Left lung (tissue), 4 donors: ENCODE measurements at regions not wholly inside any gene's neighbourhood (a gene's known extent, or its start where the extent isn't known, plus 50 kb on each side); places are given as distances from the start of the nearest gene placed in this dataset.
A peak's percentile ranks its signal among the peaks of the same experiment; 100 is the strongest.
"Not testable (repeated sequence)": the region's sequence is repeated elsewhere in the genome, so short reads cannot be mapped to it uniquely, and the experiment has no call there.

ENCODE experiments used
- ATAC-seq: fragments of 200-7000 bp; cut with Tn5 transposase; one replicate; pipeline ENCODE4 v1.9.1; 2020; ENCODE audit warnings: moderate library complexity
- DNase-seq, 4 donors: peaks; one replicate each; pipeline ENCODE4 v3.0.0-alpha.2; 2013 to 2020
- H3K27ac ChIP-seq, 2 donors: fragments of 200-600 bp; sonication (generic) in 1 of 2; one replicate each; pipeline versions ENCODE4 v1.5.0 to v1.8.0; 2020 to 2021
- H3K27me3 ChIP-seq, 2 donors: fragments of 200-600 bp; sonication (generic) in 1 of 2; one replicate each; pipeline versions ENCODE4 v1.5.0 to v1.8.0; 2020 to 2021
- H3K36me3 ChIP-seq, 2 donors: fragments of 200-600 bp; sonication (generic) in 1 of 2; one replicate each; pipeline versions ENCODE4 v1.5.0 to v1.8.0; 2020 to 2021
- H3K4me1 ChIP-seq, 2 donors: fragments of 200-600 bp; one replicate each; pipeline ENCODE4 v1.8.0; 2021
- H3K4me3 ChIP-seq, 2 donors: fragments of 200-600 bp; sonication (generic) in 1 of 2; one replicate each; pipeline versions ENCODE4 v1.5.0 to v1.8.0; 2020 to 2021; ENCODE audit warnings: mild to moderate bottlenecking in 1 of 2
- H3K9me3 ChIP-seq, 2 donors: fragments of 200-600 bp; sonication (generic) in 1 of 2; one replicate each; pipeline versions ENCODE4 v1.5.0 to v1.8.0; 2020 to 2021
- intact Hi-C, 2 donors: fragments of 100-400 bp; cut with DNase I; formaldehyde crosslinking; loops; one replicate each; pipeline versions ENCODE4 v1.11.2 to v1.14.2; 2022
- TF ChIP-seq, protein P1 (sequence below), 2 donors: fragments of 200-600 bp; sonication (generic) in 1 of 2; IDR thresholded peaks; one replicate each; pipeline versions ENCODE4 v1.5.0 to v1.8.0; 2021; ENCODE audit warnings: antibody characterized with exemption in 2 of 2
- donor health status: DM: no; HTN: yes; CAD: no.
- donor health status: DM: no; HTN: no; CAD: no.

DNA sequence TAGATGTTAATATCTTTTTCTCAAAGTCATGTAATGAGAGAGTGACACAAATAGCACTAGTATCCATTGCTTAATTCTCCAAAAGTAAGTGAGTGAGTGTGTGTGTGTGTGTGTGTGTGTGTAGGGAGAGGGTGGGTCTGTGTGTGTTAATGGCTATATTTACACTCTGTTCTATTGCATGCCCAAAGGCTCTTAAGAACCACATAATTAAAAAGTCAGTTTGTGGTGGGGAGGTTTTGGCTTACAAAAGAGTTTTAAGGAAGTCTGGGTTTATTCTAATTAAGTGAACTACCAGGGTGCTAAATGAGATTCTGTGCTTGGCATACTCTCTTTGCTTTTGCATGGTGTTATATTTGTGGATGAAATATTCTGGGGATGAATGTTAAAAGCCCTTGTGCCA lies 1897.6 kb upstream of the FLRT2 start:
- TF ChIP-seq, protein P1, sequence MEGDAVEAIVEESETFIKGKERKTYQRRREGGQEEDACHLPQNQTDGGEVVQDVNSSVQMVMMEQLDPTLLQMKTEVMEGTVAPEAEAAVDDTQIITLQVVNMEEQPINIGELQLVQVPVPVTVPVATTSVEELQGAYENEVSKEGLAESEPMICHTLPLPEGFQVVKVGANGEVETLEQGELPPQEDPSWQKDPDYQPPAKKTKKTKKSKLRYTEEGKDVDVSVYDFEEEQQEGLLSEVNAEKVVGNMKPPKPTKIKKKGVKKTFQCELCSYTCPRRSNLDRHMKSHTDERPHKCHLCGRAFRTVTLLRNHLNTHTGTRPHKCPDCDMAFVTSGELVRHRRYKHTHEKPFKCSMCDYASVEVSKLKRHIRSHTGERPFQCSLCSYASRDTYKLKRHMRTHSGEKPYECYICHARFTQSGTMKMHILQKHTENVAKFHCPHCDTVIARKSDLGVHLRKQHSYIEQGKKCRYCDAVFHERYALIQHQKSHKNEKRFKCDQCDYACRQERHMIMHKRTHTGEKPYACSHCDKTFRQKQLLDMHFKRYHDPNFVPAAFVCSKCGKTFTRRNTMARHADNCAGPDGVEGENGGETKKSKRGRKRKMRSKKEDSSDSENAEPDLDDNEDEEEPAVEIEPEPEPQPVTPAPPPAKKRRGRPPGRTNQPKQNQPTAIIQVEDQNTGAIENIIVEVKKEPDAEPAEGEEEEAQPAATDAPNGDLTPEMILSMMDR (IDR thresholded peaks at IDR 0.05), result no peak
- H3K4me1 ChIP-seq, result no peaks in the 10 kb centered on the region
- ATAC-seq (peak; percentile 66), DNase-seq (no peak)
- no peaks in the 10 kb centered on the region for H3K27me3 ChIP-seq
- no peak overlapping the region for H3K27ac ChIP-seq
- H3K36me3 ChIP-seq, result no peaks in the 10 kb centered on the region
- intact Hi-C loops, result no loop called here
- no peak overlapping the region for H3K4me3 ChIP-seq
- H3K9me3 ChIP-seq, result peaks cover 0 to 11% of the 10 kb centered on the region in 2 donors

GRCh38 chr14:83638748-83639504 lies 1891.0 kb upstream of the FLRT2 start:
- ATAC-seq, result no peak
- Histone ChIP-seq H3K27ac (no peak overlapping the region), H3K36me3 (no peaks in the 10 kb centered on the region), H3K4me3 (no peak overlapping the region), H3K27me3 (no peaks in the 10 kb centered on the region), H3K4me1 (no peaks in the 10 kb centered on the region), H3K9me3 (peaks cover 0 to 5% of the 10 kb centered on the region in 2 donors)
- TF ChIP-seq, protein P1 (IDR thresholded peaks at IDR 0.05), result no peak
- intact Hi-C loops, result no loop called here
- DNase-seq, result no peak

GRCh38 chr14:83639505-83639875 lies 1890.5 kb upstream of the FLRT2 start:
- H3K4me1 ChIP-seq, H3K27me3 ChIP-seq, H3K4me3 ChIP-seq, intact Hi-C loops, H3K36me3 ChIP-seq, H3K9me3 ChIP-seq, H3K27ac ChIP-seq, ATAC-seq: not testable (repeated sequence)
- DNase-seq, result peak in 1 of 4 donors; percentile 47

DNA sequence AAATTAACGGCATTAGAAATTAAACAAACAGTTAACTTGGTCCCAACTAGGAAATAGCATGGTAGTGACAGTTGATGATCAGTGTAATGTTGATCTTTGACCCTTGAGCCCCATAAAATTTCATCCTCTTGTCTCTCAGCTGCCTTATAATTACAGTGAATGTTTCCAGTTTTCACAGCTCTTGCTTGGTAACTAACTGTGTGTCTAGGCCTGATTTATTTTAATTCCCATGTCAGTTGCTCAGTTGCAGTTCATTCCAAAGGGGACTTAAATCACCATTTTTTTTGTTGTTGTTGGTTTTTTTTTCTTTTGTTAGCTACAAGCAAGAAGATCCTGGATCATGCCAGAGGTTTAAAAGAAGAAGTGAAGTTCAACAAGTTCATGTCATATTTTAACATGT lies 1883.7 kb upstream of the FLRT2 start:
- TF ChIP-seq, protein P1 (IDR thresholded peaks at IDR 0.05), result no peak
- Histone ChIP-seq H3K9me3 (no peaks in the 10 kb centered on the region), H3K36me3 (no peaks in the 10 kb centered on the region), H3K4me3 (no peak overlapping the region), H3K4me1 (no peaks in the 10 kb centered on the region), H3K27me3 (no peaks in the 10 kb centered on the region), H3K27ac (no peak overlapping the region)
- DNase-seq (no peak), ATAC-seq (no peak)
- intact Hi-C loops, result no loop called here

DNA sequence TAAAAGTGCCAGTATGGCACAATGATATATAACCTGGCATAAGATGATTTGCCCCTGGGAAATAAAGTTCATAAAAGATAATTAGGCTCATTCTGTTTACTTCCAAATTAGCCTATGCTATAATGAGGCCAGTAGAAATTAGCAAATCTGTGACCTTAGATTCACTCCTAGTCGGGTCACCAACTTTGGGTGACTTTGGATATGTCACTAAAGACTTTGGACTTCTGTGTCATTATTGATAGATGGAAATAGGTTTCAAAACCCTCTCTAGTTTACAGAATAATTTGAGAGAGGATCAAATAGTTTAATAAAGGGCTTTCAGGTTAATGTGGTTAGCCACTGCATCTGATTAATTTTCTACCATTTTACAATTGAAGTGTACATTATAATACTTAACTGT lies 1869.3 kb upstream of the FLRT2 start:
- Histone ChIP-seq H3K36me3 (no peaks in the 10 kb centered on the region), H3K4me1 (no peaks in the 10 kb centered on the region), H3K4me3 (no peak overlapping the region), H3K27me3 (no peaks in the 10 kb centered on the region), H3K27ac (no peak overlapping the region), H3K9me3 (no peaks in the 10 kb centered on the region)
- intact Hi-C loops, result no loop called here
- TF ChIP-seq, protein P1 (IDR thresholded peaks at IDR 0.05), result no peak
- ATAC-seq (no peak), DNase-seq (no peak)

DNA sequence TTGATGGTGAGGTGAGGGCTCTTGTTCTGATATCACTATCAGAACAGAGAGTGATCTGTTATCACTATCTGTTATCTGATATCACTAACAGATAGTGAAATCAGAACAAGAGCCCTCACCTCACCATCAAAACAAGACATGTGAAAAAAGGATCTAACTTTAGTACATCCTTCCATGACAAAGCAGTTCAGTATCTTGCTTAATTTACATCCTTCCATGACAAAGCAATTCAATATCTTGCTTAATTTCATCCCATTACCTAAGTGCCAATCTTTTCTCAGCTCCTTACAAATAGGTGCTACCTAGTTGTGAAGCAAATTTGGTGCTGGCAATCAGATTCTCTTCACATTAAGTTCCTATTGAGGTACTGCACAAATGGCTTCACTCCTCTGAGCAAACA lies 1865.6 kb upstream of the FLRT2 start:
- DNase-seq (no peak), ATAC-seq (no peak)
- Histone ChIP-seq H3K27me3 (no peaks in the 10 kb centered on the region), H3K27ac (no peak overlapping the region), H3K36me3 (no peaks in the 10 kb centered on the region), H3K4me1 (no peaks in the 10 kb centered on the region), H3K4me3 (no peak overlapping the region), H3K9me3 (peaks cover 0 to 5% of the 10 kb centered on the region in 2 donors)
- TF ChIP-seq, protein P1 (IDR thresholded peaks at IDR 0.05), result no peak
- intact Hi-C loops, result no loop called here
